Tibial nerve (tissue), 4 donors: ENCODE measurements at regions not wholly inside any gene's neighbourhood (a gene's known extent, or its start where the extent isn't known, plus 50 kb on each side); places are given as distances from the start of the nearest gene placed in this dataset.

Source experiments
- DNase-seq, 2 donors: peaks; one replicate each; pipeline ENCODE4 v3.0.0-alpha.2; 2019; ENCODE audit warnings: low spot score in 2 of 2
- H3K27ac ChIP-seq, 4 donors: fragments of 200-600 bp; sonication (generic) in 3 of 4; one replicate each; pipeline ENCODE4 v1.5.1; 2017 to 2019; ENCODE audit warnings: mild to moderate bottlenecking in 1 of 4
- H3K27me3 ChIP-seq, 2 donors: fragments of 200-600 bp; sonication (generic) in 1 of 2; one replicate each; pipeline versions ENCODE4 v1.5.1 to v1.6.0; 2017 to 2019
- H3K36me3 ChIP-seq, 3 donors: fragments of 200-600 bp; sonication (generic); one replicate each; pipeline ENCODE4 v1.5.1; 2018 to 2019
- H3K4me1 ChIP-seq, 4 donors: fragments of 200-600 bp; sonication (generic) in 3 of 4; one replicate each; pipeline ENCODE4 v1.5.1; 2017 to 2019
- H3K4me3 ChIP-seq, 4 donors: fragments of 200-600 bp; sonication (generic) in 3 of 4; one replicate each; pipeline ENCODE4 v1.5.1; 2017 to 2019; ENCODE audit warnings: mild to moderate bottlenecking in 1 of 4, moderate library complexity in 1 of 4
- H3K9me3 ChIP-seq, 4 donors: fragments of 200-600 bp; sonication (generic) in 3 of 4; one replicate each; pipeline ENCODE4 v1.5.1; 2017 to 2019
- EP300 ChIP-seq, 2 donors: sonication (generic); formaldehyde crosslinking; IDR thresholded peaks; one replicate each; pipeline ENCODE4 v1.6.1; 2017; ENCODE audit warnings: antibody characterized with exemption in 2 of 2, mild to moderate bottlenecking in 1 of 2
- POLR2A ChIP-seq, 2 donors: fragments of 450-650 bp; IDR thresholded peaks; one replicate each; pipeline ENCODE4 v1.6.1; 2017; ENCODE audit warnings: antibody characterized with exemption in 2 of 2, mild to moderate bottlenecking in 2 of 2, moderate library complexity in 2 of 2
- WGBS, 2 donors: methylation state at CpG; one replicate each; pipeline ENCODE4 v1.1.5; 2018; 5-methylcytosine and 5-hydroxymethylcytosine counted together
- TF ChIP-seq, protein P1 (sequence below), 5 experiments: fragments of 200-600 bp in 3 of 5; fragments of 450-650 bp in 2 of 5; sonication (generic) in 3 of 5; IDR thresholded peaks; one replicate each; pipeline ENCODE4 v1.5.1; 2016 to 2019; ENCODE audit warnings: antibody characterized with exemption in 5 of 5, mild to moderate bottlenecking in 3 of 5, moderate library complexity in 2 of 5

DNA sequence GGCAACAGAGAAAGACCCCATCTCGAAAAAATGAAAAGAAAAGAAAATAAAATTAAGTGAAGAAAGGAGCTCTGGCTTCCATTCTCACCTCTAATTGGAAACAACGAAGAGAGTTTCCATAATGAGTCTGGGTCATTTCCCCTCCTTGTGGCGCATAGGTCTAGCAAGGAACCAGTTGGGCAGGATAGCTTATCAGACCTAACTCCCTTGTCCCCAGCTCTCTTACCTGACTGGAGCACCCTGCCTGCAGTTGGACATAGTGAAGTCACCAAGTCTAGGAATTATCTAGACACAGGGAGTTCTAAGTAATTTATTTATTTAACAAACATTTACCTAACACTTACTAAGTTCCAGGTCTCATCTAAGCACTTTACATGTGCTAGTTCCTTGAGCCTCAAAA is 63.0 kb upstream of the RAB4A start:
- 88 to 89% methylated on average over 3 of the region's 3 CpGs for WGBS, 2 donors
- Histone ChIP-seq H3K4me1 (peaks cover 0 to 13% (median 4%) of the 10 kb centered on the region in 4 donors), H3K27ac (no peak overlapping the region), H3K27me3 (no peaks in the 10 kb centered on the region), H3K4me3 (no peak overlapping the region), H3K36me3 (no peaks in the 10 kb centered on the region), H3K9me3 (no peaks in the 10 kb centered on the region)
- TF ChIP-seq EP300 (IDR thresholded peaks at IDR 0.05) (no peak), POLR2A (IDR thresholded peaks at IDR 0.05) (no peak)
- TF ChIP-seq, protein P1, sequence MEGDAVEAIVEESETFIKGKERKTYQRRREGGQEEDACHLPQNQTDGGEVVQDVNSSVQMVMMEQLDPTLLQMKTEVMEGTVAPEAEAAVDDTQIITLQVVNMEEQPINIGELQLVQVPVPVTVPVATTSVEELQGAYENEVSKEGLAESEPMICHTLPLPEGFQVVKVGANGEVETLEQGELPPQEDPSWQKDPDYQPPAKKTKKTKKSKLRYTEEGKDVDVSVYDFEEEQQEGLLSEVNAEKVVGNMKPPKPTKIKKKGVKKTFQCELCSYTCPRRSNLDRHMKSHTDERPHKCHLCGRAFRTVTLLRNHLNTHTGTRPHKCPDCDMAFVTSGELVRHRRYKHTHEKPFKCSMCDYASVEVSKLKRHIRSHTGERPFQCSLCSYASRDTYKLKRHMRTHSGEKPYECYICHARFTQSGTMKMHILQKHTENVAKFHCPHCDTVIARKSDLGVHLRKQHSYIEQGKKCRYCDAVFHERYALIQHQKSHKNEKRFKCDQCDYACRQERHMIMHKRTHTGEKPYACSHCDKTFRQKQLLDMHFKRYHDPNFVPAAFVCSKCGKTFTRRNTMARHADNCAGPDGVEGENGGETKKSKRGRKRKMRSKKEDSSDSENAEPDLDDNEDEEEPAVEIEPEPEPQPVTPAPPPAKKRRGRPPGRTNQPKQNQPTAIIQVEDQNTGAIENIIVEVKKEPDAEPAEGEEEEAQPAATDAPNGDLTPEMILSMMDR (IDR thresholded peaks at IDR 0.05): no peak
- no peak for DNase-seq

DNA sequence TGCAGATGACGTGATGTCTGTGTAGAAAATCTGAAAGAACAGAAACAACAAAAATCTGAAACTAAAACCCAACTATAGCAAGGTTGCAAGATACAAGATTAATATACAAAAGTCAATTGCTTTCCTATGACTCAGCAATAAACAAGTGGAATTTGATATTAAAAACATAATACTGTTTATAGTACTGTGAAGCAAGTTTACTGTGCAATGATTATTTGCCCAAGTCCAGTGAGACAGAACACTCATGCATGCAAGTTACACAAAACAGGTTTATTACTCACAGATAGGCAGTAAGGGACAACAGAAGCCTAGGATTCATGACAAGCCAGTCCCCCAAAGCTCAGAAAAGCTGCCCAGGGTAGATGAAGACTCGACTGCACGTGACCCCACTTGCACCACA is 62.4 kb upstream of the RAB4A start:
- Histone ChIP-seq H3K4me1 (peaks cover 0 to 13% (median 4%) of the 10 kb centered on the region in 4 donors), H3K9me3 (no peaks in the 10 kb centered on the region), H3K4me3 (no peak overlapping the region), H3K27ac (no peak overlapping the region), H3K27me3 (no peaks in the 10 kb centered on the region), H3K36me3 (no peaks in the 10 kb centered on the region)
- DNase-seq: no peak
- WGBS, 2 donors: 57 to 85% methylated on average over 3 of the region's 3 CpGs
- TF ChIP-seq, protein P1 (IDR thresholded peaks at IDR 0.05): no peak
- no peak for TF ChIP-seq POLR2A (IDR thresholded peaks at IDR 0.05)
- no peak for TF ChIP-seq EP300 (IDR thresholded peaks at IDR 0.05)

DNA sequence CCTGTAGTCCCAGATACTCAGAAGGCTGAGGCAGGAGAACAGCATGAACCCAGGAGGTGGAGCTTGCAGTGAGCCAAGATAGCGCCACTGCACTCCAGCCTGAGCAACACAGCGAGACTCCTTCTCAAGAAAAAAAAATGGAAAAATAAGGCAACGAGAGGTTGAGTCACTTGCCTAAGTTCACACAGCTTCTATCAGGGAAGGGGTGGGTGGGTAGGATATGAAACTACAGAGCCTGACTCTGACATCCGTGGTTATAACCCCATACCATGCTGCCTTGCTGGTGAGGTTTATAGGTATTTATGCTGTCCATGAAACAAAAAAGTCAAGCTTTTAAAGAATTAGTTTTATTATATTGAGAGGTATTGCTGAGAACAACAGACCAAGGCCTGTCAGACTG is 61.5 kb upstream of the RAB4A start:
- 83 to 94% methylated on average over 4 of the region's 4 CpGs for WGBS, 2 donors
- TF ChIP-seq, protein P1 (IDR thresholded peaks at IDR 0.05): no peak
- TF ChIP-seq POLR2A (IDR thresholded peaks at IDR 0.05): no peak
- no peak for TF ChIP-seq EP300 (IDR thresholded peaks at IDR 0.05)
- H3K9me3 ChIP-seq: no peaks in the 10 kb centered on the region

DNA sequence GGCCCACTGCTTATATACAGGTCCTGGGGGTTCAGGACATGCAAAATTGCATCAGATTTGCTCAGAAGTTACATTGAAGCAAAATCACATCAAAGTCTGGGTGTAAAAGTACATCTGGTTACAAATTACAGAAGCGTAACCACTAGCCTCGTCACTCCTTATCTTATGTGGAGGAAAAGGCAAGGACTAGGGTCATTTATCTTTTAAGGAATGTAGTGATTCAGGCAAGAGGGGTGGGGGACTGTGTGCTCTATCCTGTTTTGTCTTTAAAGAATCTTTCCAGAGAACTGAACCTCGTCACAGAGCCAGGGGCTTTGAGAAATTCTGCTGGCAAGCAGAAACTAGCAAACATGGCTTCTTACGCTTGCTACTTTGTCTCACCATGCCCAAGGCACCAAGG is 61.1 kb upstream of the RAB4A start:
- Histone ChIP-seq H3K36me3 (no peaks in the 10 kb centered on the region), H3K4me1 (peaks cover 0 to 9% (median 4%) of the 10 kb centered on the region in 4 donors), H3K27ac (no peak overlapping the region), H3K9me3 (no peaks in the 10 kb centered on the region), H3K4me3 (no peak overlapping the region), H3K27me3 (no peaks in the 10 kb centered on the region)
- 88 to 93% methylated on average over 4 of the region's 4 CpGs for WGBS, 2 donors
- DNase-seq: no peak
- TF ChIP-seq POLR2A (IDR thresholded peaks at IDR 0.05) (no peak), EP300 (IDR thresholded peaks at IDR 0.05) (no peak)
- TF ChIP-seq, protein P1 (IDR thresholded peaks at IDR 0.05): no peak

More for the DNA sequence above, 61.5 kb upstream of the RAB4A start:
- Histone ChIP-seq H3K4me1 (peaks cover 0 to 13% (median 4%) of the 10 kb centered on the region in 4 donors), H3K27ac (no peak overlapping the region), H3K27me3 (no peaks in the 10 kb centered on the region), H3K36me3 (no peaks in the 10 kb centered on the region), H3K4me3 (no peak overlapping the region)
- DNase-seq: no peak

DNA sequence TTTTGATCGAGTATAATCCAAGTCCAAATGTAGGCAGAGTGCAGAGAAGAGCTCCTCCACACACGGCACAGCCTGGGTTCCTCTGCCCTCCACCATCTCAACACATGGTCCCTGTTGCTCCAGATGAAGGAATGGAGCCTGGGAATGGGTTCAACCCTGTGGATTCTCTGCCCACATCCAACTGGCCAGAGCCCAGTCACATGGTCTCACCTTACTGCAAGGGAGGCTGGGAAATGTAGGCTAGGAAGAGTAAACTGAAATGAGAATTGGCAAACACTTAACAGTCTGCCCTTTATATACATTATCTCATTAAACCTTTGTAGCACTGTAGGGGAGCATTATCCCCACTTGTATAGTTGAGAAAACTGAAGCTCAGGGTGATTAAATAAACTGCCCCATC is 60.1 kb upstream of the RAB4A start:
- no peaks in the 10 kb centered on the region for H3K36me3 ChIP-seq
- no peak overlapping the region for H3K27ac ChIP-seq
- no peak for DNase-seq
- no peaks in the 10 kb centered on the region for H3K27me3 ChIP-seq
- H3K4me1 ChIP-seq: no peaks in the 10 kb centered on the region
- TF ChIP-seq EP300 (IDR thresholded peaks at IDR 0.05) (no peak), POLR2A (IDR thresholded peaks at IDR 0.05) (no peak)
- TF ChIP-seq, protein P1 (IDR thresholded peaks at IDR 0.05): no peak
- H3K9me3 ChIP-seq: no peaks in the 10 kb centered on the region
- WGBS, 2 donors: 86 to 95% methylated on average over 2 of the region's 2 CpGs
- no peak overlapping the region for H3K4me3 ChIP-seq
